H1 (cell line): ENCODE measurements at regions not wholly inside any gene's neighbourhood (a gene's known extent, or its start where the extent isn't known, plus 50 kb on each side); places are given as distances from the start of the nearest gene placed in this dataset.

Source experiments
- CEBPB ChIP-seq: IDR thresholded peaks from 2 replicates; pipeline ENCODE4 v1.6.1; 2012; ENCODE audit warnings: low read depth, low read length
- CTCF ChIP-seq, 3 experiments: IDR thresholded peaks; 1 replicate in 2 of 3; 2 replicates in 1 of 3; pipeline versions ENCODE4 v1.5.1 to v1.6.1; 2011; ENCODE audit warnings: low read length in 3 of 3, mild to moderate bottlenecking in 3 of 3, inconsistent platforms in 2 of 3, low read depth in 1 of 3, moderate library complexity in 1 of 3; ENCODE audit not compliant: insufficient read depth in 1 of 3; ENCODE audit errors: control extremely low read depth in 1 of 3
- EZH2 ChIP-seq: fragments of 200-600 bp; sonication (generic); IDR thresholded peaks from 2 replicates; pipeline ENCODE4 v1.7.1; 2012; ENCODE audit warnings: low read depth, mild to moderate bottlenecking, moderate library complexity, low read length, inconsistent platforms; ENCODE audit not compliant: severe bottlenecking
- GTF2F1 ChIP-seq: IDR thresholded peaks from 2 replicates; pipeline ENCODE4 v1.6.1; 2012; ENCODE audit warnings: low read depth, low read length, improper control_type of control experiment, borderline replicate concordance
- KDM1A ChIP-seq: fragments of 200-600, 300-600 bp; sonication (generic); IDR thresholded peaks from 2 replicates; pipeline ENCODE4 v1.7.1; 2016; ENCODE audit warnings: mild to moderate bottlenecking, low read length, borderline replicate concordance
- POLR2A ChIP-seq, 2 experiments: IDR thresholded peaks; 1 replicate in 1 of 2; 2 replicates in 1 of 2; pipeline ENCODE4 v1.6.1; 2011; ENCODE audit warnings: low read depth in 2 of 2, low read length in 2 of 2, mild to moderate bottlenecking in 2 of 2; ENCODE audit errors: control extremely low read depth in 1 of 2
- POLR2AphosphoS5 ChIP-seq: IDR thresholded peaks from 2 replicates; pipeline ENCODE4 v1.6.1; 2011; ENCODE audit warnings: low read depth, low read length
- RFX5 ChIP-seq: IDR thresholded peaks from 2 replicates; pipeline ENCODE4 v1.6.1; 2011; ENCODE audit warnings: low read depth, low read length, improper control_type of control experiment, borderline replicate concordance
- SIX5 ChIP-seq: IDR thresholded peaks from 2 replicates; pipeline ENCODE4 v1.6.1; 2011; ENCODE audit warnings: mild to moderate bottlenecking, low read depth, low read length
- TAF1 ChIP-seq: IDR thresholded peaks from 2 replicates; pipeline ENCODE4 v1.6.1; 2011; ENCODE audit warnings: mild to moderate bottlenecking, low read depth, low read length
- TBP ChIP-seq: IDR thresholded peaks from 2 replicates; pipeline ENCODE4 v1.6.1; 2011; ENCODE audit warnings: low read depth, low read length, improper control_type of control experiment

- TF ChIP-seq SIX5 (no peak), POLR2AphosphoS5 (no peak), KDM1A (no peak), POLR2A (IDR thresholded peaks at IDR 0.05; ENCODE audit: control extremely low read depth in 1 of 2, low read depth in 2 of 2, low read length in 2 of 2) (no peak), CEBPB (no peak), RFX5 (no peak), TBP (no peak), TAF1 (no peak), GTF2F1 (no peak), CTCF (IDR thresholded peaks at IDR 0.05; ENCODE audit: control extremely low read depth in 1 of 3, insufficient read depth in 1 of 3, low read depth in 1 of 3, low read length in 3 of 3) (no peak), EZH2 (no peak)
Observed at GRCh38 chr2:212918336-212918735, 233.1 kb downstream of the IKZF2 start.
